ENCODE measurements at regions not wholly inside any gene's neighbourhood (a gene's known extent, or its start where the extent isn't known, plus 50 kb on each side); places are given as distances from the start of the nearest gene placed in this dataset.

- Mint-ChIP-seq H3K4me3 (no peak overlapping the region), H3K4me1 (no peaks in the 10 kb centered on the region), H3K9me3 (peaks cover 16% of the 10 kb centered on the region), H3K36me3 (ENCODE audit: low read depth) (no peaks in the 10 kb centered on the region), H3K27me3 (ENCODE audit: low read depth) (peaks cover 32% of the 10 kb centered on the region), H3K27ac (no peak overlapping the region)
- no peak for TF ChIP-seq CTCF (IDR thresholded peaks at IDR 0.05; ENCODE audit: unreplicated experiment in 3 of 3)
Measured at GRCh38 chr1:30588311-30589073, 134.9 kb downstream of the MATN1 start.

GRCh38 chr1:30586671-30587070 is 136.7 kb downstream of the MATN1 start:
- TF ChIP-seq CTCF (IDR thresholded peaks at IDR 0.05; ENCODE audit: unreplicated experiment in 3 of 3) = no peak
- no peak overlapping the region for H3K4me3 Mint-ChIP-seq
- no peak overlapping the region for H3K27ac Mint-ChIP-seq
- peaks cover 26% of the 10 kb centered on the region for H3K9me3 Mint-ChIP-seq
- H3K27me3 Mint-ChIP-seq (ENCODE audit: low read depth) = peaks cover 18% of the 10 kb centered on the region
- no peaks in the 10 kb centered on the region for H3K36me3 Mint-ChIP-seq (ENCODE audit: low read depth)
- no peaks in the 10 kb centered on the region for H3K4me1 Mint-ChIP-seq

DNA sequence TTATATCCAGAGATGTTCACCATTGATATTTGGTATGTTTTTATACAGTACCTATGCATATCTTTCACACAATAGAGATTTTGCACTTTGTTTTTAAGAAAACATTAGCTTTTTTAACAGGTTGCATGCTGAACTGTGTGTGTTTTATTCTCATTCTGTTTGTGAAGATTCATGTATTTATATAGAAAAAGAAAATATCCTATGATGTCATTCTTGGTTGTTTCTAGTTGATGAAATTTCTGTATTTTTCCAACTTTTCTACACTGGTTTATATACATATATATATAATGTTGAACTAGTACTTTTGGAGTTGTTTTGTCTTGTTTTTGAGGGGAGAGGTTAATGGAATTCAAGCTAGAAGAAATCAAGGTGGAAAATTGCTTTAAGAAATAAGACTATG is 143.8 kb downstream of the MATN1 start:
- Mint-ChIP-seq H3K9me3 (peaks cover 20% of the 10 kb centered on the region), H3K4me1 (no peaks in the 10 kb centered on the region), H3K36me3 (ENCODE audit: low read depth) (no peaks in the 10 kb centered on the region), H3K27me3 (ENCODE audit: low read depth) (peaks cover 8% of the 10 kb centered on the region), H3K4me3 (no peak overlapping the region), H3K27ac (no peak overlapping the region)
- no peak for TF ChIP-seq CTCF (IDR thresholded peaks at IDR 0.05; ENCODE audit: unreplicated experiment in 3 of 3)

DNA sequence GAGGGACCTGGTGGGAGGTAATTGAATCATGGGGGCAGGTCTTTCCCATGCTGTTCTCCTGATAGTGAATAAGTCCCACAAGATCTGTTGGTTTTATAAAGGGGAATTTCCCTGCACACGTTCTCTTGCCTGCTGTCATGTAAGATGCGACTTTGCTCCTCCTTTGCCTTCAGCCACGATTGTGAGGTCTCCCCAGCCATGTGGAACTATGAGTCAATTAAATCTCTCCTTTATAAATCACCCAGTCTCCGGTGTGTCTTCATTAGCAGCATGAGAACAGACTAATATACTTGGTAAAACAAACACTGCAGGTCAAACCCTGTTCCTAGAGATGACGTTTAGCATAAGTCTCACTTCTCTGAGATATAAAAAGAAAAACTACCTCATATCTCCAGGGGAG is 148.3 kb downstream of the MATN1 start:
- Mint-ChIP-seq H3K4me1 (no peaks in the 10 kb centered on the region), H3K27me3 (ENCODE audit: low read depth) (peaks cover 32% of the 10 kb centered on the region), H3K9me3 (no peaks in the 10 kb centered on the region), H3K36me3 (ENCODE audit: low read depth) (no peaks in the 10 kb centered on the region), H3K27ac (no peak overlapping the region), H3K4me3 (no peak overlapping the region)
- no peak for TF ChIP-seq CTCF (IDR thresholded peaks at IDR 0.05; ENCODE audit: unreplicated experiment in 3 of 3)

DNA sequence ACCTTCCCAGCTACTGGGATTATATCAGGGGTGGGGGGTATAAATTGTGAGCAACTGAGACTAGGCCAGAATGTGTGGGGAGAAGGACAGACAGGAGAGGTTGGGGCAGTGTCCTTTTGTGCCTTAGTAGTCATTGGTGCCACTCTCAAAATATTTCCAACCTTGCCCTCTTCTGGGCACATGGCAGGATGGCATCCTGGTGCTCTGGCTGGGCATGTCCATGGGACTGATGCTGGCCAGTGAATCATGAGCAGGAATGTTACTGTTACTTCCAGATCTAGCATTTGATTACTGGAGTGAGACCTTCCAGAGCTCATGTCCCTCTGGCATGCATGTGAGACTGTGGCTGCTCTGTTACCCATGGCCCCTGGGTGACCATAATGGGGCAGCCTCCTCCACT is 151.2 kb downstream of the MATN1 start:
- Mint-ChIP-seq H3K4me1 (no peaks in the 10 kb centered on the region), H3K27ac (no peak overlapping the region), H3K36me3 (ENCODE audit: low read depth) (no peaks in the 10 kb centered on the region), H3K9me3 (no peaks in the 10 kb centered on the region), H3K27me3 (ENCODE audit: low read depth) (peaks cover 40% of the 10 kb centered on the region), H3K4me3 (no peak overlapping the region)
- no peak for TF ChIP-seq CTCF (IDR thresholded peaks at IDR 0.05; ENCODE audit: unreplicated experiment in 3 of 3)

GRCh38 chr1:30571380-30571779 is 152.0 kb downstream of the MATN1 start:
- no peak for TF ChIP-seq CTCF (IDR thresholded peaks at IDR 0.05; ENCODE audit: unreplicated experiment in 3 of 3)
- Mint-ChIP-seq H3K27ac (no peak overlapping the region), H3K36me3 (ENCODE audit: low read depth) (no peaks in the 10 kb centered on the region), H3K27me3 (ENCODE audit: low read depth) (peaks cover 35% of the 10 kb centered on the region), H3K4me3 (no peak overlapping the region), H3K9me3 (no peaks in the 10 kb centered on the region), H3K4me1 (no peaks in the 10 kb centered on the region)
